Spleen (tissue), 11 donors: ENCODE measurements at regions not wholly inside any gene's neighbourhood (a gene's known extent, or its start where the extent isn't known, plus 50 kb on each side); places are given as distances from the start of the nearest gene placed in this dataset.

ENCODE experiments used
- DNase-seq: peaks from one replicate; pipeline ENCODE4 v3.0.0-alpha.2; 2020
- H3K27ac ChIP-seq, 8 donors: fragments of 200-600 bp; sonication (generic) in 7 of 8; 1 replicate in 4 of 8; 2 replicates in 4 of 8; pipeline versions ENCODE4 v1.5.0 to v1.8.0; 2016 to 2021; ENCODE audit warnings: inconsistent platforms in 4 of 8, mild to moderate bottlenecking in 4 of 8, moderate library complexity in 1 of 8
- H3K27me3 ChIP-seq, 7 donors: fragments of 200-600 bp; sonication (generic) in 6 of 7; replicated peaks in 1 of 7; 1 replicate in 4 of 7; 2 replicates in 3 of 7; pipeline versions ENCODE4 v1.5.0 to v1.8.0; 2016 to 2021; ENCODE audit warnings: inconsistent platforms in 3 of 7, mild to moderate bottlenecking in 1 of 7
- H3K36me3 ChIP-seq, 6 donors: fragments of 200-600 bp; sonication (generic) in 5 of 6; 1 replicate in 4 of 6; 2 replicates in 2 of 6; pipeline versions ENCODE4 v1.5.0 to v1.8.0; 2016 to 2021; ENCODE audit warnings: inconsistent platforms in 2 of 6
- H3K4me1 ChIP-seq, 6 donors: fragments of 200-600 bp; sonication (generic) in 5 of 6; 1 replicate in 3 of 6; 2 replicates in 3 of 6; pipeline versions ENCODE4 v1.5.0 to v1.8.0; 2016 to 2021; ENCODE audit warnings: inconsistent platforms in 3 of 6
- H3K4me3 ChIP-seq, 8 donors: fragments of 200-600 bp; sonication (generic) in 7 of 8; 1 replicate in 4 of 8; 2 replicates in 4 of 8; pipeline versions ENCODE4 v1.5.0 to v1.8.0; 2016 to 2021; ENCODE audit warnings: inconsistent platforms in 4 of 8, mild to moderate bottlenecking in 4 of 8, moderate library complexity in 2 of 8
- H3K9me3 ChIP-seq, 8 donors: fragments of 200-600 bp; sonication (generic) in 7 of 8; 1 replicate in 4 of 8; 2 replicates in 4 of 8; pipeline versions ENCODE4 v1.5.0 to v1.8.0; 2016 to 2021; ENCODE audit warnings: inconsistent platforms in 4 of 8
- POLR2A ChIP-seq, 3 donors: fragments of 450-650 bp; IDR thresholded peaks; one replicate each; pipeline ENCODE4 v1.5.1; 2017; ENCODE audit warnings: antibody characterized with exemption in 3 of 3, mild to moderate bottlenecking in 1 of 3
- POLR2AphosphoS5 ChIP-seq, 3 donors: sonication (generic); formaldehyde crosslinking; IDR thresholded peaks; one replicate each; pipeline ENCODE4 v1.5.1; 2017; ENCODE audit warnings: antibody characterized with exemption in 3 of 3
- WGBS, 5 donors: extraction: QIAGEN DNeasy Blood & Tissue Kit in 3 of 5; methylation state at CpG; one replicate each; pipeline versions ENCODE4 v1.1.5 to v1.1.7; 2013 to 2018; 5-methylcytosine and 5-hydroxymethylcytosine counted together
- intact Hi-C: fragments of 100-400 bp; cut with DNase I; formaldehyde crosslinking; loops from one replicate; pipeline ENCODE4 v1.15.0; 2023; ENCODE audit warnings: low total_unique reads
- TF ChIP-seq, protein P1 (sequence below), 11 experiments: fragments of 200-600 bp in 7 of 11; fragments of 450-650 bp in 4 of 11; sonication (generic) in 4 of 11; IDR thresholded peaks in 8 of 11; conservative IDR thresholded peaks in 3 of 11; 1 replicate in 7 of 11; 2 replicates in 4 of 11; pipeline versions ENCODE4 v1.4.0 to v1.8.0; 2016 to 2021; ENCODE audit warnings: antibody characterized with exemption in 11 of 11, inconsistent platforms in 4 of 11, mild to moderate bottlenecking in 1 of 11
- donor health status: healthy with polysubstance abuse.
- donor health status: DM: no; HTN: no; CAD: no; lungs with moderate emphysema.
- donor health status: DM: no; HTN: no; CAD: no.
- donor health status: Bipolar disorder and iron deficiency.
- donor health status: healthy.
- donor health status: DM: no; HTN: no; CAD: no.
- donor health status: DM: yes; HTN: yes; CAD: no.

DNA sequence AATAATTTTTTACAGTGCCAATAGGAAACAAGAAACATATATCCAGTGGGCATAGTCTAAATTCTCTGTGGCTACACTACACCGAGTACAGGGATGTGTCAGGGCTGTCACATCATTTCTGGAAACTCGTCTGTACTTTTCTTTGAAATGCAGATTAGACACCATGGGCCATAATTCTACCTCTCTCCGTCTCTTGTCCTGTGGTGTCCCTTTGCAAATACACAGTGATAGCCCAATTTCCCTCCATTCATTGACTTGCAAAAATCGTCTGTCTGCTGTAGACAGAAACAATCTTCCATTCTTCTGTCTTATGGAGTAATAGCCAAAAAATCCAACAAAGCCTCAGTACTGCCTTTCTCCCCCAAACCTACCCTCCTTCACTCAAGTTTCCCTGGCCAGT, 487.1 kb upstream of the ANO3 start:
- no peak for DNase-seq
- no peaks in the 10 kb centered on the region for H3K27me3 ChIP-seq
- H3K4me3 ChIP-seq = no peak overlapping the region
- no peak overlapping the region for H3K27ac ChIP-seq
- no peaks in the 10 kb centered on the region for H3K36me3 ChIP-seq
- TF ChIP-seq POLR2A (IDR thresholded peaks at IDR 0.05) (no peak), POLR2AphosphoS5 (IDR thresholded peaks at IDR 0.05) (no peak)
- TF ChIP-seq, protein P1, sequence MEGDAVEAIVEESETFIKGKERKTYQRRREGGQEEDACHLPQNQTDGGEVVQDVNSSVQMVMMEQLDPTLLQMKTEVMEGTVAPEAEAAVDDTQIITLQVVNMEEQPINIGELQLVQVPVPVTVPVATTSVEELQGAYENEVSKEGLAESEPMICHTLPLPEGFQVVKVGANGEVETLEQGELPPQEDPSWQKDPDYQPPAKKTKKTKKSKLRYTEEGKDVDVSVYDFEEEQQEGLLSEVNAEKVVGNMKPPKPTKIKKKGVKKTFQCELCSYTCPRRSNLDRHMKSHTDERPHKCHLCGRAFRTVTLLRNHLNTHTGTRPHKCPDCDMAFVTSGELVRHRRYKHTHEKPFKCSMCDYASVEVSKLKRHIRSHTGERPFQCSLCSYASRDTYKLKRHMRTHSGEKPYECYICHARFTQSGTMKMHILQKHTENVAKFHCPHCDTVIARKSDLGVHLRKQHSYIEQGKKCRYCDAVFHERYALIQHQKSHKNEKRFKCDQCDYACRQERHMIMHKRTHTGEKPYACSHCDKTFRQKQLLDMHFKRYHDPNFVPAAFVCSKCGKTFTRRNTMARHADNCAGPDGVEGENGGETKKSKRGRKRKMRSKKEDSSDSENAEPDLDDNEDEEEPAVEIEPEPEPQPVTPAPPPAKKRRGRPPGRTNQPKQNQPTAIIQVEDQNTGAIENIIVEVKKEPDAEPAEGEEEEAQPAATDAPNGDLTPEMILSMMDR (IDR thresholded peaks at IDR 0.05 in 8 of 11, conservative IDR thresholded peaks at IDR 0.05 in 3 of 11) = no peak
- intact Hi-C loops = no loop called here
- H3K9me3 ChIP-seq = peaks cover 0 to 21% (median 3%) of the 10 kb centered on the region in 8 donors
- H3K4me1 ChIP-seq = no peaks in the 10 kb centered on the region
- WGBS, 5 donors = 69 to 82% (median 77%) methylated on average over 4 of the region's 4 CpGs

DNA sequence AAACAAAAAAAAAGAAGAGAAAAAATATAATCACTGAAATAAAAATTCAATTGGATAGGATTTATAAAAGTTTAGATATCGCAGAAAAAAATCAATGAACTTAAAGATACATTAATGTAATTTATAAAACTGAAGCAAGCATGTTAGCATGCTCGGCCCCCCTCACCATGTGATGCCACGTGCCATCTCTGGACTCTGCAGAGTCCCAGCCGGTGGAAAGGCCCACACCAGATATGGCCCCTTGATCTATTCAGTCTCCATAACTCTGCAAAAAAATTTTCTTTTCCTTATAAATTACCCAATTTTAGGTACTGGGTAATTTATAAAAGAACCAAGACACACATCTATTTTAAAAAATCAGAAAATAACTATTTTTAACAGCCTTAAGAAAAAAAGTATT, 476.0 kb upstream of the ANO3 start:
- H3K27me3 ChIP-seq = no peaks in the 10 kb centered on the region
- DNase-seq = no peak
- 83 to 92% (median 89%) methylated on average over 4 of the region's 4 CpGs for WGBS, 5 donors
- no peaks in the 10 kb centered on the region for H3K4me1 ChIP-seq
- no peaks in the 10 kb centered on the region for H3K9me3 ChIP-seq
- H3K36me3 ChIP-seq = no peaks in the 10 kb centered on the region
- no peak overlapping the region for H3K4me3 ChIP-seq
- intact Hi-C loops = no loop called here
- no peak overlapping the region for H3K27ac ChIP-seq
- TF ChIP-seq POLR2AphosphoS5 (IDR thresholded peaks at IDR 0.05) (no peak), POLR2A (IDR thresholded peaks at IDR 0.05) (no peak)
- TF ChIP-seq, protein P1 (IDR thresholded peaks at IDR 0.05 in 8 of 11, conservative IDR thresholded peaks at IDR 0.05 in 3 of 11) = no peak

DNA sequence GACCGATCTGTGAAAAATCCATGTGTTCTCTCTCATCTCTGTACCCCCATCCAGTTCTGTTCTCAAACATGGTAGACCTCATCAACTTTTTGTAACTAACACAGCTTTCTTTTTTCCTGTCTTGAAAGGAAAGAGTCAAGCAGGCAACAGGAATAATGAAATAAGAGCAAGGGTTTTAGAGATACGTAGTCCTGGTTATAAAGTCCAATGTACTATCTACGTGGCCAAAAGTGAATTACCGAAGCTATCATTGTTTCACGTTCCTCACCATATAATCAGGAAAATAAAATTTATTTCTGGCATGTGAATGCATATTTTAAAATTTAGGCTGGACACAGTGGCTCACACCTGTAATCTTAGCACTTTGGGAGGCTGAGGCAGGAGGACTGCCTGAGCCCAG, 472.2 kb upstream of the ANO3 start:
- H3K27me3 ChIP-seq = no peaks in the 10 kb centered on the region
- H3K4me3 ChIP-seq = no peak overlapping the region
- intact Hi-C loops = no loop called here
- H3K4me1 ChIP-seq = no peaks in the 10 kb centered on the region
- no peaks in the 10 kb centered on the region for H3K9me3 ChIP-seq
- H3K27ac ChIP-seq = no peak overlapping the region
- no peak for DNase-seq
- no peaks in the 10 kb centered on the region for H3K36me3 ChIP-seq
- TF ChIP-seq, protein P1 (IDR thresholded peaks at IDR 0.05 in 8 of 11, conservative IDR thresholded peaks at IDR 0.05 in 3 of 11) = no peak
- TF ChIP-seq POLR2A (IDR thresholded peaks at IDR 0.05) (no peak), POLR2AphosphoS5 (IDR thresholded peaks at IDR 0.05) (no peak)
- 79 to 98% (median 86%) methylated on average over 5 of the region's 5 CpGs for WGBS, 5 donors

DNA sequence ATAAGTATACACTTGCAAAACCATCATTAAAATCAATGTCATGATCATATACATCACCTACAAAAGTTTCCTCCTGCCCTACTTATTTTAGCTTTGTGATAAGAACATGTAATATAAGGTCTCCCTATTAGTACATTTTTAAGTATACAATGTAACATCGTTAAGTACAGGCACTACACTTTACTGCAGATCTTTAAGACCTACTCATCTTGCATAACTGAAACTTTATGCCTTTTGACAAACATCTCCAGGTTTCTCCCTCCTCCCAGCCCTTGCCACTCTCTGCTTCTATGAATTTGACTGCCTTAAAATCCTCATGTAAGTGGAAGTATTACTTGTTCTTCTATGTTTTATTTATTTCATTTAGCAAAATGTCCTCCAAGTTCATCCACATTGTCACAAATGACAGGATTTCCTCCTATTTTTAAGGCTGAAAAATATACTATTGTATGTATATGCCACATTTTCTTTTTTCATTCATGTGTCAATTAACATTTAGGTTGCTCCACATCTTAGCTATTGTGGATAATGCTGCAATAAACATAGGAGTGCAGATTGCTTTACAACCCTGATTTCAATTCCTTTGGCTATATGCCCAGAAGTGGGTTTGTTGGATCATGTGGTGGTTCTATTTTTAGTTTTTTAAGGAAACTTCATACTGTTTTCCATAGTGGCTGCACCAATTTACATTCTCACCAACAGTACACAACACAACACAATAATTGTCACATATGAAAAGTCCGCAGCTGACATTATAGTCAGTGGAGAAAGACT, 471.1 kb upstream of the ANO3 start:
- Histone ChIP-seq H3K27ac (no peak overlapping the region), H3K27me3 (no peaks in the 10 kb centered on the region), H3K36me3 (no peaks in the 10 kb centered on the region), H3K9me3 (no peaks in the 10 kb centered on the region), H3K4me3 (no peak overlapping the region), H3K4me1 (no peaks in the 10 kb centered on the region)
- WGBS, 5 donors = 67 to 82% (median 73%) methylated on average over 2 of the region's 2 CpGs
- TF ChIP-seq POLR2AphosphoS5 (IDR thresholded peaks at IDR 0.05) = no peak
- no peak for TF ChIP-seq POLR2A (IDR thresholded peaks at IDR 0.05)
- TF ChIP-seq, protein P1 (IDR thresholded peaks at IDR 0.05 in 8 of 11, conservative IDR thresholded peaks at IDR 0.05 in 3 of 11) = no peak
- intact Hi-C loops = no loop called here
- no peak for DNase-seq
